HG03139 (cell line): ENCODE measurements at regions not wholly inside any gene's neighbourhood (a gene's known extent, or its start where the extent isn't known, plus 50 kb on each side); places are given as distances from the start of the nearest gene placed in this dataset.

Experiments
- ATAC-seq: cut with Tn5 transposase; IDR thresholded peaks from one replicate; pipeline ENCODE4 v1.9.1; 2021; ENCODE audit not compliant: unreplicated experiment

- no peak for ATAC-seq
Observed at GRCh38 chr18:33870059-33870458, 292.0 kb downstream of the ASXL3 start.

DNA sequence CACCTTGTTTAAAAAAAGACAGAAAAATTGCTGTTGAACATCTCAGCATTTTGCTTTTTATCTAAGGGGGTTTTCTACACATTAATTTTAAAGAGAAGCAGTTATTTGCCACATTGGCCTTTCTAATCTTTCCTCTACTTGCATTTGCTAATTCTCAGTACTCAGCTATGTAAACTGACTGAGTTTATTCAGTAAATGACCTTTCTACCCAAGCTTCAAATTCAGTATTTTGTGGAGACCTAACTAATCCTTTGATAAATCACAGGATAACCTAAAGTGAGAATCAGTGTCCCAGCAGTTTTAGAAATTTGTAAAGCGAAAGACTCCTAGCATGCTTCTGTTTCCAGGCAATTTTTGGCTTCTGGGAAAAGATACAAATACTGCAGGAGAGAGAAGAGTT lies 288.4 kb downstream of the ASXL3 start:
- ATAC-seq = no peak

DNA sequence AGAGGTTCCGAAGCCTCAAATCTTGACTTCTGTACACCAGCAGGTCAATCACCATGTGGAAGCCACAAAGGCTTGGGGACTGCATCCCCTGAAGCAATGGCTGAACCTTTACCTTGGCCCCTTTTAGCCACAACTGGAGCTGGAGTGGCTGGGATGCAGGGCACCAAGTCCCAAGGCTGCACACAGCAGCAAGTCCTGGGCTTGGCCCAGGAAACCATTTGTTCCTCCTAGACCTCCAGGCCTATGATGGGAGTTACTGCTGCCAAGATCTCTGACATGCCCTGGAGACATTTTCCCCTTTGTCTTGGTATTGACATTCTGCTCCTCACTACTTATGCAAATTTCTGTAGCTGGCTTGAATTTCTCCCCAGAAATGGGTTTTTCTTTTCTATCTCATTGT lies 285.9 kb downstream of the ASXL3 start:
- no peak for ATAC-seq

- no peak for ATAC-seq
Observed at GRCh38 chr18:33854827-33855139, 276.8 kb downstream of the ASXL3 start.

DNA sequence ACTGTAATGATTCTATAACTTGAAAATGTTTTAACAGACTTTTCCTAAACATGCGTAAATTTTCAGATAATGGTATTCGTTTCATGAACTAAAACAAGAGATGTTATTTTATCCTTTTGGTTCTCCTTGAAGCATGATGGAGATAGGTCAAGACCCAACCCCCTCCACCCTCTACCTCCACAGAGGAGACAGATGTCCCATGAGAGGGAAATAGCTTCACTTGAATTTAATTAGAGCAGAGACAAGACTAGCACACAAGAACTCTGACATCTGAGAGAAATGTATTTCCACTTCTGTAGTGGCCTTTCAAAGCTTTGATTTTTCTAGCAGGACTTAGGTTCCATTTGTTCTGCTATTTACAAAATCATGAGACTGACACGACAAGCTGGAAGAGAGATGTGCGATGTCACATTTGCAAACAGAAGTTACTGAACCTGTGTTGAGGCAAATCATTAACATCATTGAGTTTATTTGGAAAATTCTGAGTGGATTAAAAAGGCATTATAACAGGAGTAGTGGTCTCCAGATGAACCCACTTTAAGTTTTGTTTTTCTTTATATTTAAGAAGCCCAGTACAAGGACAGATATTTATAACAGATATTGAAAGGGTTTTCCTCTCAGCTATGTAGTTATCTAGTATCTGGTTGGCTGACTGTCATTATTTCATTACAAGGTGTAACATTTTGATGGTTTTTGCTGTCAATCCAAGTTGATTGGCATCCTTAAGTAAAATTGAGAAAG lies 276.2 kb downstream of the ASXL3 start:
- ATAC-seq = no peak

GRCh38 chr18:33853187-33853586 lies 275.2 kb downstream of the ASXL3 start:
- ATAC-seq = no peak

GRCh38 chr18:33851546-33852078 lies 273.6 kb downstream of the ASXL3 start:
- no peak for ATAC-seq

- ATAC-seq = no peak
Observed at GRCh38 chr18:33849731-33850130, 271.7 kb downstream of the ASXL3 start.

GRCh38 chr18:33844232-33844631 lies 266.2 kb downstream of the ASXL3 start:
- no peak for ATAC-seq

GRCh38 chr18:33841221-33841967 lies 263.4 kb downstream of the ASXL3 start:
- ATAC-seq = no peak

GRCh38 chr18:33840212-33840593 lies 262.2 kb downstream of the ASXL3 start:
- ATAC-seq = no peak

- ATAC-seq = peak; percentile 72
Observed at GRCh38 chr18:33839452-33840211, 261.6 kb downstream of the ASXL3 start.

GRCh38 chr18:33838054-33838453 lies 260.0 kb downstream of the ASXL3 start:
- ATAC-seq = no peak

DNA sequence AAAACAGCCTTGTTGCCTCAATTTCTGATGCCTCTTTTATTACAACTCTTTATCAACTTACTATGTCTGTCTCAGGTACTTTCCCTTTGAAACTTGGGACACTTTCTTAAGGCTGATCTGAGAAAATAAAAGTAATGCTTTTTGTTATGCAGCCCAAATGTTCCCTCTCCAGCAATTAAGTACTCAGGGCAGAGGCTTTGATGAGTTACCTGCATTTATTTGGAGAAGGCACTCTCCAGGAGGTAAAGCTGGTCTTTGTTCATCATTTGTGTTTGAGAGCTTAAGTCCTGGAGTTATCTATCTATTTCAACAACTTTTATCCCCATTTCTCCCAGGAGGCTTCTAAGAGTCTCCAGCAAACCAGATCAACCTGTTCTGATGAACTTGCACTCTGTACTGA lies 259.2 kb downstream of the ASXL3 start:
- no peak for ATAC-seq

DNA sequence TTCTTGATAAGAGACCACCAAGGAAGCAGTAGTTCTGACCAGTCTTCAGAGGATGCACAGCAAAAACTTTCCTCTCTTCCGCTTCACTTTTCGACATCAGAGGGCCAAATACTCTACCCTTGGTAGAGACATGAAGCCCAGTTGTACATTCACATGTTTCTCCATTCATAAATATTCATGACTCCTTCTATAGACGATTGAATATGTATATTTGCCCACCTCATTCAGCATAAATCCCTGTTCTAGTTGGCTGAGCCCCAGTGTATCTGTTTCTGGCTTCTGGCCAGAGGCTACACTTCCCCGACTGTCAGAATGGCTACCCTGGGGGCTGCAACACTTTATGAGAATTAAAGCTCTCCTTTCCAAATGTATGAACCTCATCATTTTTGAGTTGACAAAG lies 258.5 kb downstream of the ASXL3 start:
- no peak for ATAC-seq

DNA sequence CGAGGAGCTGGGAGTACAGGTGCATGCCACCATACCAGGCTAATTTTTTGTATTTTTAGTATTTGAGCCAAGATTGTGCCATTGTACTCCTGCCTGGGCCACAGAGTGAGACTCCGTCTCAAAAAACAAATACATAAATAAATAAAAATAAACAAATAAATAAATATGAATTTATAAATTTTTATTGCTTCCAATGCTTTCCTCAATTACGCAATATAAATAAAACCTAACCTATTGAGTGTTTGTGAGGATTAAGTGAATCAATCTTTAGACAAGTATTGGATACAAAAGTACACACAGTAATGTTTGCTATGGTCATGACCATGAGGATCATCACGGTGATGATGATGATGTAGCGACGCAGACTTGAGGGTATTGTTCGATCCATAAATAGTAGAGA lies 257.4 kb downstream of the ASXL3 start:
- ATAC-seq = no peak

- ATAC-seq = no peak
Observed at GRCh38 chr18:33833842-33834241, 255.8 kb downstream of the ASXL3 start.

DNA sequence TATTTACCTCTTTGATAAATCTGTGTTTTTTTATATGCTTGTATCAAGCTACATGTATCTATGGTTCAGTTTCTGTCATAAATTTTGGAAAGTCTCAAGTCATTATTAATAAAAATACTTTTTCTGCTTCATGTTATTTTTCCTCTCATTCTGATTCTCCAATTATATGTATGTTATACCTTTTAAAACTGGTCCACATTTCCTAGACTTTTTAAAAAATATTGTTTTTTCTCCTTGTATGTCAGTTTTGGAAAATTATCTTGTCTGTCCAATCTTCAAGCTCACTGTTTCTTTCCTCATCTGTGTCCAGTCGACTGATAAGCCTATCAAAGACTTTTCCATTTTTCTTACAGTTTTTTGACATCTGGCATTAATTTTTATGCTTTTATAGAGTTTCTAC lies 253.4 kb downstream of the ASXL3 start:
- no peak for ATAC-seq

DNA sequence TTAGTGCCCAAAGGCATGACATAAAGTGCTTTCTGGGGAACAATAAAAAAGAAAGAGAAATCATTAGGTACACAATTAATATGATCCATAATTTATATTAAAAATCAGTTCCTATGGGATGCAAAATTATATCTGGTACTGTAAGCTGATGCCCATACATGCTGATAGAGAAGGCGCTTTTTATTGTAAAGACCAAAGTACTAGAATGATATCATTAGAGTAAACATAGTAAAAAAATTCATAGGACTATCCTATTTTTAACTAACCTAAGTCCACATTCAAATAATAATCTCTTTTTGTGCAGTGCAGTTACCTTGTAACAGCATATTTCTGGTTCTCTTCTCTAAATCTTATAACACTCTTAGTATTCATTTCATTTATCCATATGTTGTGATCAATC lies 252.2 kb downstream of the ASXL3 start:
- no peak for ATAC-seq

DNA sequence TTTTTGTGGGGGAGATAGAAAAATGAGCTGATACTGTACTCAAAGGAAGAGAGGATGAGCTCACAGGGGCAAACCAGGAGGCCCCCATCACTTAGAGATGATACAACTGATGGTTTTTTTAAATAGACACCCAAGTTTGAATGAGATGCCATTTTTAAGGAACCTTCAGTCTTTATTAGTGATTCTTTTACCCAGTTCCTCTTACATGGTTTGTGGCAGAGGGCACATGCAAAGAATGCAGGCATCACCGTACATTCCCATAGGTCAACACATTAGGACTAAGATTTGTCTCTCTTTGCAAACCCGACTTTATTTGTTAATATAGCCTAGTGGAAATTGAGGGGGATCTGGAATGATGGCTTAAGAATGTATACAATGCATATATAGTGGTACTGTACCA lies 250.9 kb downstream of the ASXL3 start:
- no peak for ATAC-seq

GRCh38 chr18:33826151-33826550 lies 248.1 kb downstream of the ASXL3 start:
- ATAC-seq = no peak

DNA sequence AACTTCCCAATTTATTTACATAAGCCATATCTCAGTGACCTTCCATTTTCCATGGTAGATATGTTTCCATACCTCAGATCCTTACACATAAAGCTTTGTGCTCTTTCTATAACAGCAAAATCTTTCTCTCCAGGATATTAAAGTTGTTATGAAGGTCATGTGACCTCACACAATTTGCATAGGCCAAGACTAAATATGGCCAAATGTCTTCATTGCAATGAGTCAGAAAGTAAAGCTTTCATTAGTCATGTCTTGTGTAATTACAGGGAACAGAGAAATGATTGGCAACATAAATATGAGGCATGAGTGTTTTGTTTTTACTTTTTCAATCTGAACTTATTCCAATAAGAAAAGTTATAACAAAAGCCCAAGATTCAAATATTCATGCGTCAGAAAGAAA lies 243.5 kb downstream of the ASXL3 start:
- ATAC-seq = no peak
